Activated CD4-positive, alpha-beta T cell treated with anti-CD3 and anti-CD28 coated beads, Interleukin-2, amount 10 ng/mL, durations not matched to agents 7 days and 5 days (primary cell): ENCODE measurements at regions not wholly inside any gene's neighbourhood (a gene's known extent, or its start where the extent isn't known, plus 50 kb on each side); places are given as distances from the start of the nearest gene placed in this dataset.
"Not testable (repeated sequence)": the region's sequence is repeated elsewhere in the genome, so short reads cannot be mapped to it uniquely, and the experiment has no call there.

Experiments
- CTCF ChIA-PET: fragments of 350-600 bp; sonication (Branson Sonifier 250); formaldehyde crosslinking; loops from one replicate; lab custom pipeline; 2021; ENCODE audit warnings: antibody characterized with exemption; lab: Charles Lee
- POLR2A ChIA-PET: fragments of 350-600 bp; sonication (Branson Sonifier 250); formaldehyde crosslinking; loops from one replicate; lab custom pipeline; 2021; ENCODE audit warnings: antibody characterized with exemption; lab: Charles Lee
- DNase-seq: peaks from one replicate; pipeline ENCODE4 v3.0.0-alpha.2; 2020
- H3K27ac Mint-ChIP-seq: one replicate; pipeline ENCODE4 v1.8.0; 2021; ENCODE audit warnings: mild to moderate bottlenecking, moderate library complexity, mixed read lengths
- H3K27me3 Mint-ChIP-seq: one replicate; pipeline ENCODE4 v1.8.0; 2021; ENCODE audit warnings: mixed read lengths
- H3K36me3 Mint-ChIP-seq: one replicate; pipeline ENCODE4 v1.8.0; 2021; ENCODE audit warnings: low read depth, mixed read lengths
- H3K4me1 Mint-ChIP-seq: one replicate; pipeline ENCODE4 v1.8.0; 2021; ENCODE audit warnings: mixed read lengths
- H3K4me3 Mint-ChIP-seq: one replicate; pipeline ENCODE4 v1.8.0; 2021; ENCODE audit warnings: mild to moderate bottlenecking, moderate library complexity, mixed read lengths
- H3K9me3 Mint-ChIP-seq: one replicate; pipeline ENCODE4 v1.8.0; 2021; ENCODE audit warnings: mixed read lengths

GRCh38 chr22:22121445-22121844 is 123.1 kb upstream of the VPREB1 start:
- Mint-ChIP-seq H3K27ac (no peak overlapping the region), H3K4me3 (no peak overlapping the region), H3K9me3 (no peaks in the 10 kb centered on the region), H3K4me1 (peaks cover 5% of the 10 kb centered on the region), H3K27me3 (peaks cover 38% of the 10 kb centered on the region), H3K36me3 (no peaks in the 10 kb centered on the region)
- ChIA-PET POLR2A (no interaction called here), CTCF (no interaction called here)
- DNase-seq, result no peak

GRCh38 chr22:22120160-22120559 is 124.4 kb upstream of the VPREB1 start:
- ChIA-PET POLR2A (no interaction called here), CTCF (interaction anchor here (0.6 to 0.7 kb wide), 3 partner anchors 17 to 237 kb away, joined by 3 to 4 read pairs (median 4); no protein-coding TSS in a partner anchor)
- DNase-seq, result no peak
- peaks cover 5% of the 10 kb centered on the region for H3K4me1 Mint-ChIP-seq
- H3K27ac Mint-ChIP-seq, result no peak overlapping the region
- H3K4me3 Mint-ChIP-seq, result no peak overlapping the region
- peaks cover 38% of the 10 kb centered on the region for H3K27me3 Mint-ChIP-seq
- H3K9me3 Mint-ChIP-seq, result no peaks in the 10 kb centered on the region
- H3K36me3 Mint-ChIP-seq, result no peaks in the 10 kb centered on the region

- CTCF ChIA-PET, result interaction anchor here (1.7 kb wide), 1 partner anchor 38 kb away, joined by 3 read pairs; no protein-coding TSS in a partner anchor
- DNase-seq, result no peak
- H3K27ac Mint-ChIP-seq, result no peak overlapping the region
- H3K27me3 Mint-ChIP-seq, result peaks cover 38% of the 10 kb centered on the region
- no peaks in the 10 kb centered on the region for H3K36me3 Mint-ChIP-seq
- POLR2A ChIA-PET, result no interaction called here
- H3K4me1 Mint-ChIP-seq, result peaks cover 5% of the 10 kb centered on the region
- no peak overlapping the region for H3K4me3 Mint-ChIP-seq
- H3K9me3 Mint-ChIP-seq, result no peaks in the 10 kb centered on the region
Measured at GRCh38 chr22:22118987-22119386, 125.6 kb upstream of the VPREB1 start.

GRCh38 chr22:22117864-22118544 is 126.6 kb upstream of the VPREB1 start:
- CTCF ChIA-PET, result interaction anchor here (1.7 kb wide), 1 partner anchor 39 kb away, joined by 3 read pairs; no protein-coding TSS in a partner anchor
- H3K4me3 Mint-ChIP-seq, H3K9me3 Mint-ChIP-seq, H3K27ac Mint-ChIP-seq, H3K36me3 Mint-ChIP-seq, DNase-seq, H3K4me1 Mint-ChIP-seq, POLR2A ChIA-PET: not testable (repeated sequence)
- peaks cover 37% of the 10 kb centered on the region for H3K27me3 Mint-ChIP-seq

- CTCF ChIA-PET, H3K4me1 Mint-ChIP-seq, H3K36me3 Mint-ChIP-seq, H3K27ac Mint-ChIP-seq, POLR2A ChIA-PET, H3K9me3 Mint-ChIP-seq, DNase-seq, H3K4me3 Mint-ChIP-seq: not testable (repeated sequence)
- peaks cover 31% of the 10 kb centered on the region for H3K27me3 Mint-ChIP-seq
Measured at GRCh38 chr22:22116997-22117770, 127.4 kb upstream of the VPREB1 start.

- CTCF ChIA-PET, result no interaction called here
- Mint-ChIP-seq H3K4me1 (peaks cover 25% of the 10 kb centered on the region), H3K27me3 (peaks cover 12% of the 10 kb centered on the region), H3K36me3 (no peaks in the 10 kb centered on the region), H3K4me3 (no peak overlapping the region), H3K27ac (no peak overlapping the region), H3K9me3 (no peaks in the 10 kb centered on the region)
- POLR2A ChIA-PET, result interaction anchor here (0.6 kb wide), 1 partner anchor 297 kb away, joined by 10 read pairs; no protein-coding TSS in a partner anchor
- DNase-seq, result no peak
Measured at GRCh38 chr22:22113701-22114100, 130.9 kb upstream of the VPREB1 start.

GRCh38 chr22:22112533-22113294 is 130.1 kb upstream of the TOP3B start:
- no peak overlapping the region for H3K4me3 Mint-ChIP-seq
- DNase-seq, result no peak
- H3K36me3 Mint-ChIP-seq, result no peaks in the 10 kb centered on the region
- H3K9me3 Mint-ChIP-seq, result no peaks in the 10 kb centered on the region
- H3K27ac Mint-ChIP-seq, result no peak overlapping the region
- CTCF ChIA-PET, result no interaction called here
- POLR2A ChIA-PET, result no interaction called here
- H3K27me3 Mint-ChIP-seq, result peaks cover 6% of the 10 kb centered on the region
- peaks cover 21% of the 10 kb centered on the region for H3K4me1 Mint-ChIP-seq

GRCh38 chr22:22111983-22112382 is 129.4 kb upstream of the TOP3B start:
- CTCF ChIA-PET, result interaction anchor here (0.9 to 1.1 kb wide), 3 partner anchors 26 to 123 kb away, joined by 3 to 4 read pairs (median 3); no protein-coding TSS in a partner anchor
- no peaks in the 10 kb centered on the region for H3K36me3 Mint-ChIP-seq
- POLR2A ChIA-PET, result no interaction called here

GRCh38 chr22:22111267-22111751 is 128.7 kb upstream of the TOP3B start:
- Mint-ChIP-seq H3K9me3 (no peaks in the 10 kb centered on the region), H3K4me3 (no peak overlapping the region), H3K36me3 (no peaks in the 10 kb centered on the region), H3K27me3 (peaks cover 10% of the 10 kb centered on the region), H3K27ac (peak overlapping the region; percentile 76), H3K4me1 (peaks cover 20% of the 10 kb centered on the region)
- peak; percentile 44 for DNase-seq
- POLR2A ChIA-PET, result no interaction called here
- CTCF ChIA-PET, result interaction anchor here (0.9 to 1.5 kb wide), 10 partner anchors 12 to 124 kb away, joined by 3 to 7 read pairs (median 4); no protein-coding TSS in a partner anchor

More at GRCh38 chr22:22111983-22112382, 129.4 kb upstream of the TOP3B start:
- Mint-ChIP-seq H3K9me3 (no peaks in the 10 kb centered on the region), H3K27ac (no peak overlapping the region), H3K4me1 (peaks cover 20% of the 10 kb centered on the region), H3K4me3 (no peak overlapping the region), H3K27me3 (peaks cover 6% of the 10 kb centered on the region)
- no peak for DNase-seq

GRCh38 chr22:22110548-22111266 is 128.1 kb upstream of the TOP3B start:
- H3K4me3 Mint-ChIP-seq, result no peak overlapping the region
- POLR2A ChIA-PET, result no interaction called here
- peaks cover 20% of the 10 kb centered on the region for H3K4me1 Mint-ChIP-seq
- peaks cover 10% of the 10 kb centered on the region for H3K27me3 Mint-ChIP-seq
- DNase-seq, result peak; percentile 65
- peak overlapping the region; percentile 41 for H3K27ac Mint-ChIP-seq
- no peaks in the 10 kb centered on the region for H3K9me3 Mint-ChIP-seq
- CTCF ChIA-PET, result interaction anchor here (0.9 to 1.5 kb wide), 11 partner anchors 12 to 125 kb away, joined by 3 to 7 read pairs (median 3); no protein-coding TSS in a partner anchor
- no peaks in the 10 kb centered on the region for H3K36me3 Mint-ChIP-seq

GRCh38 chr22:22109693-22110466 is 127.3 kb upstream of the TOP3B start:
- DNase-seq, result no peak
- CTCF ChIA-PET, result interaction anchor here (1.2 to 1.5 kb wide), 6 partner anchors 11 to 86 kb away, joined by 3 to 7 read pairs (median 5); no protein-coding TSS in a partner anchor
- peaks cover 17% of the 10 kb centered on the region for H3K27me3 Mint-ChIP-seq
- POLR2A ChIA-PET, result no interaction called here
- H3K4me3 Mint-ChIP-seq, result no peak overlapping the region
- H3K27ac Mint-ChIP-seq, result no peak overlapping the region
- H3K36me3 Mint-ChIP-seq, result no peaks in the 10 kb centered on the region
- H3K9me3 Mint-ChIP-seq, result no peaks in the 10 kb centered on the region
- peaks cover 20% of the 10 kb centered on the region for H3K4me1 Mint-ChIP-seq
